Right cardiac atrium (tissue), 5 donors: ENCODE measurements at regions not wholly inside any gene's neighbourhood (a gene's known extent, or its start where the extent isn't known, plus 50 kb on each side); places are given as distances from the start of the nearest gene placed in this dataset.

ENCODE experiments used
- ATAC-seq, 2 donors: fragments of 200-7000 bp; cut with Tn5 transposase; one replicate each; pipeline versions ENCODE4 v1.8.0 to v1.9.1; 2020; ENCODE audit warnings: moderate library complexity in 2 of 2, mild to moderate bottlenecking in 1 of 2
- DNase-seq, 3 donors: peaks; one replicate each; pipeline ENCODE4 v3.0.0-alpha.2; 2020
- H3K27ac ChIP-seq: one replicate; pipeline ENCODE4 v1.5.1; 2013; ENCODE audit warnings: mild to moderate bottlenecking, low read length, control low read depth, moderate library complexity
- H3K27me3 ChIP-seq: one replicate; pipeline ENCODE4 v1.6.1; 2013; ENCODE audit not compliant: control insufficient read depth, insufficient read depth
- H3K4me1 ChIP-seq: one replicate; pipeline ENCODE4 v1.6.1; 2013; ENCODE audit warnings: low read length; ENCODE audit not compliant: control insufficient read depth, insufficient read depth
- H3K4me3 ChIP-seq: one replicate; pipeline ENCODE4 v1.5.1; 2013; ENCODE audit warnings: low read length, control low read depth
- H3K9me3 ChIP-seq: one replicate; pipeline ENCODE4 v1.6.1; 2013; ENCODE audit warnings: low read length; ENCODE audit not compliant: control insufficient read depth
- WGBS: extraction: QIAGEN DNeasy Blood & Tissue Kit; methylation state at CpG from one replicate; pipeline ENCODE4 v1.1.7; 2013; 5-methylcytosine and 5-hydroxymethylcytosine counted together
- intact Hi-C, 4 donors: fragments of 100-400 bp; cut with DNase I; formaldehyde crosslinking; loops; one replicate each; pipeline versions ENCODE4 v1.11.0 to v1.14.0; 2022 to 2023
- donor health status: healthy with polysubstance abuse.
- donor health status: DM: no; HTN: yes; CAD: no.
- donor health status: DM: no; HTN: no; CAD: no.
- donor health status: DM: no; HTN: yes; CAD: no; lungs with severe emphysema.
- donor health status: DM: yes; HTN: yes; CAD: no.

GRCh38 chr4:97330917-97331316, 812.4 kb downstream of the STPG2 start:
- H3K9me3 ChIP-seq, result no peaks in the 10 kb centered on the region
- no peak overlapping the region for H3K4me3 ChIP-seq
- DNase-seq, result no peak
- WGBS, result 21% methylated on average over 1 of the region's 1 CpG
- H3K27ac ChIP-seq, result no peak overlapping the region
- intact Hi-C loops, result no loop called here
- no peaks in the 10 kb centered on the region for H3K27me3 ChIP-seq
- no peak for ATAC-seq
- H3K4me1 ChIP-seq, result no peaks in the 10 kb centered on the region

GRCh38 chr4:97334348-97334747, 808.9 kb downstream of the STPG2 start:
- Histone ChIP-seq H3K27me3 (no peaks in the 10 kb centered on the region), H3K27ac (no peak overlapping the region), H3K9me3 (no peaks in the 10 kb centered on the region), H3K4me3 (no peak overlapping the region), H3K4me1 (no peaks in the 10 kb centered on the region)
- ATAC-seq, result no peak
- 61% methylated on average over 2 of the region's 2 CpGs for WGBS
- intact Hi-C loops, result no loop called here
- DNase-seq, result no peak

- DNase-seq, result no peak
- H3K27me3 ChIP-seq, result no peaks in the 10 kb centered on the region
- 41% methylated on average over 1 of the region's 1 CpG for WGBS
- no peak overlapping the region for H3K27ac ChIP-seq
- H3K4me1 ChIP-seq, result no peaks in the 10 kb centered on the region
- no peak overlapping the region for H3K4me3 ChIP-seq
- no peaks in the 10 kb centered on the region for H3K9me3 ChIP-seq
- intact Hi-C loops, result no loop called here
- ATAC-seq, result no peak
Measured at GRCh38 chr4:97349468-97350186, 793.6 kb downstream of the STPG2 start.

- Histone ChIP-seq H3K27ac (no peak overlapping the region), H3K4me1 (no peaks in the 10 kb centered on the region), H3K4me3 (no peak overlapping the region), H3K9me3 (no peaks in the 10 kb centered on the region), H3K27me3 (no peaks in the 10 kb centered on the region)
- ATAC-seq (no peak), DNase-seq (no peak)
- 47% methylated on average over 1 of the region's 1 CpG for WGBS
- intact Hi-C loops, result no loop called here
Measured at GRCh38 chr4:97353876-97354275, 789.4 kb downstream of the STPG2 start.

- Histone ChIP-seq H3K27me3 (no peaks in the 10 kb centered on the region), H3K4me1 (no peaks in the 10 kb centered on the region), H3K9me3 (no peaks in the 10 kb centered on the region), H3K27ac (no peak overlapping the region), H3K4me3 (no peak overlapping the region)
- ATAC-seq (no peak), DNase-seq (no peak)
- intact Hi-C loops, result no loop called here
- WGBS, result 90% methylated on average over 2 of the region's 2 CpGs
Measured at GRCh38 chr4:97359826-97360225, 783.5 kb downstream of the STPG2 start.

- intact Hi-C loops, result no loop called here
- ATAC-seq (no peak), DNase-seq (no peak)
- H3K4me1 ChIP-seq, result no peaks in the 10 kb centered on the region
- no peaks in the 10 kb centered on the region for H3K9me3 ChIP-seq
- H3K27ac ChIP-seq, result no peak overlapping the region
- no peak overlapping the region for H3K4me3 ChIP-seq
- H3K27me3 ChIP-seq, result no peaks in the 10 kb centered on the region
Measured at GRCh38 chr4:97360733-97361132, 782.5 kb downstream of the STPG2 start.

- H3K4me1 ChIP-seq, result no peaks in the 10 kb centered on the region
Measured at GRCh38 chr4:97367878-97368277, 775.4 kb downstream of the STPG2 start.

GRCh38 chr4:97370568-97370967, 772.7 kb downstream of the STPG2 start:
- intact Hi-C loops, result no loop called here
- H3K4me3 ChIP-seq, result no peak overlapping the region
- DNase-seq, result no peak

More at GRCh38 chr4:97367878-97368277, 775.4 kb downstream of the STPG2 start:
- DNase-seq (no peak), ATAC-seq (no peak)
- H3K4me3 ChIP-seq, result no peak overlapping the region
- H3K27me3 ChIP-seq, result no peaks in the 10 kb centered on the region
- intact Hi-C loops, result no loop called here
- H3K9me3 ChIP-seq, result no peaks in the 10 kb centered on the region
- no peak overlapping the region for H3K27ac ChIP-seq

GRCh38 chr4:97374526-97374925, 768.8 kb downstream of the STPG2 start:
- no peaks in the 10 kb centered on the region for H3K9me3 ChIP-seq
- DNase-seq (no peak), ATAC-seq (no peak)
- WGBS, result 59% methylated on average over 1 of the region's 1 CpG
- H3K27me3 ChIP-seq, result no peaks in the 10 kb centered on the region
- intact Hi-C loops, result no loop called here
- no peaks in the 10 kb centered on the region for H3K4me1 ChIP-seq
- H3K4me3 ChIP-seq, result no peak overlapping the region
- H3K27ac ChIP-seq, result no peak overlapping the region

More at GRCh38 chr4:97370568-97370967, 772.7 kb downstream of the STPG2 start:
- no peaks in the 10 kb centered on the region for H3K4me1 ChIP-seq
- no peak overlapping the region for H3K27ac ChIP-seq
- WGBS, result 37% methylated on average over 3 of the region's 3 CpGs
- ATAC-seq, result no peak
- H3K27me3 ChIP-seq, result no peaks in the 10 kb centered on the region
- no peaks in the 10 kb centered on the region for H3K9me3 ChIP-seq

- Histone ChIP-seq H3K27me3 (no peaks in the 10 kb centered on the region), H3K9me3 (no peaks in the 10 kb centered on the region), H3K4me3 (no peak overlapping the region), H3K4me1 (no peaks in the 10 kb centered on the region), H3K27ac (no peak overlapping the region)
- no peak for DNase-seq
- ATAC-seq, result no peak
- intact Hi-C loops, result no loop called here
Measured at GRCh38 chr4:97386969-97387368, 756.3 kb downstream of the STPG2 start.

GRCh38 chr4:97394653-97395052, 748.6 kb downstream of the STPG2 start:
- ATAC-seq, result no peak
- Histone ChIP-seq H3K4me3 (no peak overlapping the region), H3K4me1 (no peaks in the 10 kb centered on the region), H3K27ac (no peak overlapping the region), H3K27me3 (no peaks in the 10 kb centered on the region), H3K9me3 (no peaks in the 10 kb centered on the region)
- intact Hi-C loops, result no loop called here
- no peak for DNase-seq
- WGBS, result 49% methylated on average over 1 of the region's 1 CpG

GRCh38 chr4:97396097-97396496, 747.2 kb downstream of the STPG2 start:
- no peak for ATAC-seq
- intact Hi-C loops, result no loop called here
- H3K27ac ChIP-seq, result no peak overlapping the region
- 70% methylated on average over 3 of the region's 3 CpGs for WGBS
- H3K4me1 ChIP-seq, result no peaks in the 10 kb centered on the region
- DNase-seq, result no peak
- no peak overlapping the region for H3K4me3 ChIP-seq
- H3K9me3 ChIP-seq, result no peaks in the 10 kb centered on the region
- no peaks in the 10 kb centered on the region for H3K27me3 ChIP-seq
